SK-N-SH (cell line): ENCODE measurements at regions not wholly inside any gene's neighbourhood (a gene's known extent, or its start where the extent isn't known, plus 50 kb on each side); places are given as distances from the start of the nearest gene placed in this dataset.

Experiments used
- CTCF ChIA-PET: fragments of 300-600, 350-600 bp; formaldehyde crosslinking; extraction: SDS; loops from one replicate; lab custom pipeline; 2021; lab: Yijun Ruan, JAX
- POLR2A ChIA-PET: fragments of 350-600 bp; sonication (Branson Sonifier 250); formaldehyde crosslinking; extraction: SDS; loops from one replicate; lab custom pipeline; 2020; ENCODE audit warnings: antibody characterized with exemption, inconsistent platforms; lab: Yijun Ruan, JAX
- DNase-seq: peaks from one replicate; pipeline ENCODE4 v3.0.0; 2012
- H2AFZ ChIP-seq: fragments of 200-600 bp; sonication (generic); 2 replicates; pipeline ENCODE4 v1.8.1; 2016; ENCODE audit warnings: antibody characterized with exemption, mild to moderate bottlenecking, low read depth
- H3F3A ChIP-seq: fragments of 200-600 bp; sonication (generic); replicated peaks from 2 replicates; pipeline ENCODE3; 2016; ENCODE audit warnings: antibody characterized with exemption, mild to moderate bottlenecking; ENCODE audit not compliant: insufficient read depth
- H3K27ac ChIP-seq, 2 experiments: fragments of 200-500 bp in 1 of 2; fragments of 200-600 bp in 1 of 2; sonication (Bioruptor generic) in 1 of 2; sonication (generic), shearing (Covaris generic) in 1 of 2; 2 replicates each; pipeline versions ENCODE4 v1.5.1 to v1.6.1; 2014 to 2016; ENCODE audit warnings: low read depth in 2 of 2, inconsistent platforms in 1 of 2, low read length in 1 of 2, mild to moderate bottlenecking in 1 of 2, mixed read lengths in 1 of 2
- H3K27me3 ChIP-seq: fragments of 200-600 bp; sonication (generic), shearing (Covaris generic); 2 replicates; pipeline ENCODE4 v1.6.1; 2016; ENCODE audit warnings: mixed run types; ENCODE audit not compliant: insufficient read depth
- H3K36me3 ChIP-seq, 2 experiments: fragments of 200-500 bp in 1 of 2; fragments of 200-600 bp in 1 of 2; sonication (Bioruptor generic) in 1 of 2; sonication (generic) in 1 of 2; replicated peaks in 1 of 2; 2 replicates each; pipeline versions ENCODE3 to v1.5.1; 2014 to 2016; ENCODE audit warnings: low read length in 1 of 2, mild to moderate bottlenecking in 1 of 2; ENCODE audit not compliant: insufficient read depth in 2 of 2, control insufficient read depth in 1 of 2
- H3K4me1 ChIP-seq, 2 experiments: fragments of 200-500 bp in 1 of 2; fragments of 200-600 bp in 1 of 2; sonication (Bioruptor generic) in 1 of 2; sonication (generic), shearing (Covaris generic) in 1 of 2; 2 replicates each; pipeline versions ENCODE4 v1.5.1 to v1.6.1; 2014 to 2016; ENCODE audit warnings: low read depth in 1 of 2, low read length in 1 of 2, mixed run types in 1 of 2; ENCODE audit not compliant: insufficient read depth in 2 of 2, control insufficient read depth in 1 of 2
- H3K4me2 ChIP-seq: fragments of 200-600 bp; sonication (generic), shearing (Covaris generic); 2 replicates; pipeline ENCODE4 v1.6.1; 2017; ENCODE audit warnings: mixed run types
- H3K4me3 ChIP-seq, 2 experiments: fragments of 200-500 bp in 1 of 2; fragments of 200-600 bp in 1 of 2; sonication (Bioruptor generic) in 1 of 2; sonication (generic), shearing (Covaris generic) in 1 of 2; 2 replicates each; pipeline versions ENCODE4 v1.5.1 to v1.8.1; 2014 to 2016; ENCODE audit warnings: low read depth in 2 of 2, inconsistent platforms in 1 of 2, low read length in 1 of 2, mild to moderate bottlenecking in 1 of 2, mixed read lengths in 1 of 2, moderate library complexity in 1 of 2
- H3K79me2 ChIP-seq: fragments of 200-600 bp; sonication (generic); 2 replicates; pipeline ENCODE4 v1.8.1; 2017; ENCODE audit warnings: mild to moderate bottlenecking; ENCODE audit not compliant: insufficient read depth
- H3K9ac ChIP-seq: fragments of 200-600 bp; sonication (generic); 2 replicates; pipeline ENCODE4 v1.6.1; 2017; ENCODE audit warnings: mixed run types
- H3K9me2 ChIP-seq: fragments of 200-600 bp; sonication (generic); 2 replicates; pipeline ENCODE4 v1.6.1; 2017; ENCODE audit warnings: mixed run types
- H3K9me3 ChIP-seq: fragments of 200-600 bp; sonication (generic); 2 replicates; pipeline ENCODE4 v1.6.1; 2017; ENCODE audit warnings: mixed run types, mild to moderate bottlenecking, moderate library complexity
- H4K20me1 ChIP-seq: fragments of 200-600 bp; sonication (generic); 2 replicates; pipeline ENCODE4 v1.6.1; 2017; ENCODE audit warnings: mild to moderate bottlenecking, mixed run types; ENCODE audit not compliant: insufficient read depth
- CTCF ChIP-seq: fragments of 200-600 bp; sonication (generic); IDR thresholded peaks from 2 replicates; pipeline ENCODE4 v1.6.1; 2017; ENCODE audit warnings: antibody characterized with exemption, mild to moderate bottlenecking, moderate library complexity
- EZH2phosphoT487 ChIP-seq: fragments of 200-600 bp; sonication (generic); IDR thresholded peaks from 2 replicates; pipeline ENCODE4 v1.6.1; 2017; ENCODE audit warnings: low read depth, mixed run types, mild to moderate bottlenecking, antibody characterized with exemption, moderate library complexity, borderline replicate concordance
- FOXJ3 ChIP-seq: sonication (generic); formaldehyde crosslinking; IDR thresholded peaks from 2 replicates; pipeline ENCODE4 v1.5.1; 2020; ENCODE audit warnings: mild to moderate bottlenecking, missing genetic modification reagents
- FOXM1 ChIP-seq: IDR thresholded peaks from 2 replicates; pipeline ENCODE4 v1.4.0; 2012; ENCODE audit warnings: low read depth, mild to moderate bottlenecking
- GABPA ChIP-seq: IDR thresholded peaks from 2 replicates; pipeline ENCODE4 v1.4.0; 2012; ENCODE audit warnings: low read depth, mild to moderate bottlenecking
- IRF3 ChIP-seq: fragments of 150-350 bp; IDR thresholded peaks from 2 replicates; pipeline ENCODE4 v1.6.1; 2016; ENCODE audit warnings: mild to moderate bottlenecking, low read depth, low read length
- JUND ChIP-seq: IDR thresholded peaks from 2 replicates; pipeline ENCODE4 v1.4.0; 2012
- MXI1 ChIP-seq: IDR thresholded peaks from 2 replicates; pipeline ENCODE4 v1.6.1; 2012; ENCODE audit warnings: mild to moderate bottlenecking, low read depth, low read length, improper control_type of control experiment
- NFIC ChIP-seq: IDR thresholded peaks from 2 replicates; pipeline ENCODE4 v1.4.0; 2012; ENCODE audit warnings: borderline replicate concordance
- NRF1 ChIP-seq: IDR thresholded peaks from 2 replicates; pipeline ENCODE4 v1.6.1; 2012; ENCODE audit warnings: low read depth, mild to moderate bottlenecking, low read length
- PBX3 ChIP-seq: IDR thresholded peaks from 2 replicates; pipeline ENCODE4; 2012
- POLR2AphosphoS5 ChIP-seq: IDR thresholded peaks from 2 replicates; pipeline ENCODE4 v1.6.1; 2012; ENCODE audit warnings: low read depth, low read length
- RAD21 ChIP-seq: IDR thresholded peaks from 2 replicates; pipeline ENCODE4 v1.6.1; 2012; ENCODE audit warnings: mild to moderate bottlenecking, low read length
- RCOR1 ChIP-seq: fragments of 150-350 bp; IDR thresholded peaks from 2 replicates; pipeline ENCODE4 v1.6.1; 2017; ENCODE audit warnings: antibody characterized with exemption, low read length
- REST ChIP-seq: IDR thresholded peaks from 2 replicates; pipeline ENCODE4 v1.6.1; 2012; ENCODE audit warnings: mild to moderate bottlenecking, low read depth, low read length, moderate library complexity
- RFX5 ChIP-seq: IDR thresholded peaks from 2 replicates; pipeline ENCODE4 v1.6.1; 2012; ENCODE audit warnings: mild to moderate bottlenecking, improper control_type of control experiment, low read length
- SMC3 ChIP-seq: IDR thresholded peaks from 2 replicates; pipeline ENCODE4 v1.6.1; 2012; ENCODE audit warnings: low read depth, low read length, improper control_type of control experiment
- TAF1 ChIP-seq: IDR thresholded peaks from 2 replicates; pipeline ENCODE4 v1.6.1; 2012; ENCODE audit warnings: low read depth, mild to moderate bottlenecking, low read length, moderate library complexity, borderline replicate concordance
- TCF12 ChIP-seq: IDR thresholded peaks from 2 replicates; pipeline ENCODE4 v1.4.0; 2012
- TEAD4 ChIP-seq: IDR thresholded peaks from 2 replicates; pipeline ENCODE4 v1.4.0; 2012; ENCODE audit warnings: mild to moderate bottlenecking, borderline replicate concordance; ENCODE audit not compliant: insufficient read depth
- USF1 ChIP-seq: IDR thresholded peaks from 2 replicates; pipeline ENCODE4 v1.4.0; 2012; ENCODE audit warnings: low read depth, borderline replicate concordance
- YY1 ChIP-seq: IDR thresholded peaks from 2 replicates; pipeline ENCODE4 v1.4.0; 2012; ENCODE audit warnings: low read depth, mild to moderate bottlenecking
- WGBS: methylation state at CpG from one replicate; pipeline ENCODE4 v1.1.6; 2017; ENCODE audit warnings: low lambda C conversion rate; 5-methylcytosine and 5-hydroxymethylcytosine counted together

- H2AFZ ChIP-seq, result no peak overlapping the region
- CTCF ChIA-PET, result no interaction called here
- H3K9ac ChIP-seq, result no peak overlapping the region
- no peaks in the 10 kb centered on the region for H3K4me1 ChIP-seq
- no peaks in the 10 kb centered on the region for H4K20me1 ChIP-seq
- H3K4me2 ChIP-seq, result no peak overlapping the region
- H3F3A ChIP-seq, result no peaks in the 10 kb centered on the region
- POLR2A ChIA-PET, result no interaction called here
- no peaks in the 10 kb centered on the region for H3K9me3 ChIP-seq
- H3K36me3 ChIP-seq, result no peaks in the 10 kb centered on the region
- H3K9me2 ChIP-seq, result no peaks in the 10 kb centered on the region
- H3K27ac ChIP-seq, result no peak overlapping the region
- no peak for TF ChIP-seq RFX5
- TF ChIP-seq RAD21, result no peak
- no peak for TF ChIP-seq NRF1
- no peak for TF ChIP-seq TAF1
- no peak for TF ChIP-seq NFIC
- no peak for TF ChIP-seq IRF3
- no peak for TF ChIP-seq RCOR1
- TF ChIP-seq TCF12, result no peak
- TF ChIP-seq FOXM1, result no peak
- TF ChIP-seq YY1, result no peak
- no peak for TF ChIP-seq JUND
- no peak for TF ChIP-seq SMC3
- TF ChIP-seq GABPA, result no peak
- no peak overlapping the region for H3K4me3 ChIP-seq
- DNase-seq, result no peak
- no peaks in the 10 kb centered on the region for H3K27me3 ChIP-seq
- H3K79me2 ChIP-seq, result no peaks in the 10 kb centered on the region
Observed at GRCh38 chr10:64501807-64502206, 980.6 kb downstream of the REEP3 start.

GRCh38 chr10:64502936-64503335, 981.7 kb downstream of the REEP3 start:
- no peaks in the 10 kb centered on the region for H3K9me2 ChIP-seq
- H3K4me1 ChIP-seq, result no peaks in the 10 kb centered on the region
- no peaks in the 10 kb centered on the region for H3K79me2 ChIP-seq
- no peaks in the 10 kb centered on the region for H4K20me1 ChIP-seq
- DNase-seq, result no peak
- no peak overlapping the region for H3K27ac ChIP-seq
- H3K4me2 ChIP-seq, result no peak overlapping the region
- ChIA-PET CTCF (no interaction called here), POLR2A (no interaction called here)
- H3K27me3 ChIP-seq, result no peaks in the 10 kb centered on the region
- no peak overlapping the region for H2AFZ ChIP-seq
- no peaks in the 10 kb centered on the region for H3K36me3 ChIP-seq
- no peak overlapping the region for H3K9ac ChIP-seq
- H3K4me3 ChIP-seq, result no peak overlapping the region
- H3F3A ChIP-seq, result no peaks in the 10 kb centered on the region
- WGBS, result 43% methylated on average over 2 of the region's 2 CpGs
- no peaks in the 10 kb centered on the region for H3K9me3 ChIP-seq
- TF ChIP-seq CTCF, result no peak
- no peak for TF ChIP-seq REST
- TF ChIP-seq YY1, result no peak
- TF ChIP-seq USF1, result no peak
- no peak for TF ChIP-seq TCF12
- no peak for TF ChIP-seq JUND
- TF ChIP-seq NFIC, result no peak
- TF ChIP-seq FOXM1, result no peak
- no peak for TF ChIP-seq PBX3
- TF ChIP-seq TEAD4, result no peak
- TF ChIP-seq RAD21, result no peak
- no peak for TF ChIP-seq RFX5
- TF ChIP-seq POLR2AphosphoS5, result no peak
- no peak for TF ChIP-seq FOXJ3 (CRISPR knock-in tag)
- TF ChIP-seq MXI1, result no peak
- no peak for TF ChIP-seq EZH2phosphoT487
